GM18517 (cell line): ENCODE measurements at regions not wholly inside any gene's neighbourhood (a gene's known extent, or its start where the extent isn't known, plus 50 kb on each side); places are given as distances from the start of the nearest gene placed in this dataset.
"Not testable (repeated sequence)": the region's sequence is repeated elsewhere in the genome, so short reads cannot be mapped to it uniquely, and the experiment has no call there.

ENCODE experiments used
- ATAC-seq: cut with Tn5 transposase; IDR thresholded peaks from one replicate; pipeline ENCODE4 v1.9.1; 2021; ENCODE audit warnings: mild to moderate bottlenecking, moderate library complexity; ENCODE audit not compliant: unreplicated experiment

GRCh38 chr5:117679046-117679445 lies 1104.4 kb upstream of the SEMA6A start:
- no peak for ATAC-seq

GRCh38 chr5:117675646-117676045 lies 1101.0 kb upstream of the SEMA6A start:
- no peak for ATAC-seq

GRCh38 chr5:117671551-117671950 lies 1096.9 kb upstream of the SEMA6A start:
- ATAC-seq, result no peak

GRCh38 chr5:117667105-117667504 lies 1092.5 kb upstream of the SEMA6A start:
- no peak for ATAC-seq

GRCh38 chr5:117665121-117665520 lies 1090.5 kb upstream of the SEMA6A start:
- ATAC-seq, result no peak

- no peak for ATAC-seq
Observed at GRCh38 chr5:117662361-117662760, 1087.7 kb upstream of the SEMA6A start.

- no peak for ATAC-seq
Observed at GRCh38 chr5:117657541-117657940, 1082.9 kb upstream of the SEMA6A start.

GRCh38 chr5:117652958-117653280 lies 1078.3 kb upstream of the SEMA6A start:
- no peak for ATAC-seq

- ATAC-seq, result no peak
Observed at GRCh38 chr5:117652036-117652957, 1077.7 kb upstream of the SEMA6A start.

GRCh38 chr5:117649821-117650220 lies 1075.2 kb upstream of the SEMA6A start:
- no peak for ATAC-seq

- no peak for ATAC-seq
Observed at GRCh38 chr5:117645400-117645799, 1070.8 kb upstream of the SEMA6A start.

- no peak for ATAC-seq
Observed at GRCh38 chr5:117638581-117638980, 1064.0 kb upstream of the SEMA6A start.

GRCh38 chr5:117633093-117633492 lies 1058.5 kb upstream of the SEMA6A start:
- ATAC-seq, result no peak

- ATAC-seq, result no peak
Observed at GRCh38 chr5:117624201-117624600, 1049.6 kb upstream of the SEMA6A start.

- no peak for ATAC-seq
Observed at GRCh38 chr5:117623042-117623805, 1048.6 kb upstream of the SEMA6A start.

- no peak for ATAC-seq
Observed at GRCh38 chr5:117621921-117622320, 1047.3 kb upstream of the SEMA6A start.

- no peak for ATAC-seq
Observed at GRCh38 chr5:117615226-117615625, 1040.6 kb upstream of the SEMA6A start.

GRCh38 chr5:117614408-117614807 lies 1039.8 kb upstream of the SEMA6A start:
- ATAC-seq, result no peak

- no peak for ATAC-seq
Observed at GRCh38 chr5:117604845-117605244, 1030.2 kb upstream of the SEMA6A start.

- not testable (repeated sequence) for ATAC-seq
Observed at GRCh38 chr5:117599811-117600210, 1025.2 kb upstream of the SEMA6A start.

GRCh38 chr5:117594166-117594565 lies 1019.5 kb upstream of the SEMA6A start:
- ATAC-seq, result no peak

GRCh38 chr5:117590944-117591343 lies 1016.3 kb upstream of the SEMA6A start:
- peak; percentile 81 for ATAC-seq
